HEK293 (cell line): ENCODE measurements at regions not wholly inside any gene's neighbourhood (a gene's known extent, or its start where the extent isn't known, plus 50 kb on each side); places are given as distances from the start of the nearest gene placed in this dataset.

Experiments
- CTCF ChIA-PET: fragments of 350-600 bp; formaldehyde crosslinking; extraction: SDS; loops from one replicate; lab custom pipeline; 2021; ENCODE audit warnings: antibody characterized with exemption; lab: Yijun Ruan, JAX
- POLR2A ChIA-PET: fragments of 300-600 bp; formaldehyde crosslinking; extraction: SDS; loops from one replicate; lab custom pipeline; 2020; ENCODE audit warnings: antibody characterized with exemption, inconsistent platforms; lab: Yijun Ruan, JAX
- H3K27ac ChIP-seq: fragments of 200-500 bp; sonication (Bioruptor generic); 2 replicates; pipeline ENCODE4 v1.5.1; 2014; ENCODE audit warnings: low read depth, low read length, control low read depth, inconsistent platforms; ENCODE audit errors: extremely low read depth
- H3K36me3 ChIP-seq, 2 experiments: fragments of 200-500 bp in 1 of 2; sonication (Bioruptor generic) in 1 of 2; 1 replicate in 1 of 2; 2 replicates in 1 of 2; pipeline ENCODE4 v1.5.1; 2014 to 2017; ENCODE audit warnings: inconsistent platforms in 2 of 2, low read length in 2 of 2; ENCODE audit not compliant: control insufficient read depth in 2 of 2, insufficient read depth in 1 of 2
- H3K4me1 ChIP-seq: fragments of 200-500 bp; sonication (Bioruptor generic); 2 replicates; pipeline ENCODE4 v1.5.1; 2014; ENCODE audit warnings: mild to moderate bottlenecking, low read length, inconsistent platforms; ENCODE audit not compliant: control insufficient read depth, insufficient read depth
- H3K4me3 ChIP-seq: 2 replicates; pipeline ENCODE4 v1.5.1; 2011; ENCODE audit warnings: low read depth, mild to moderate bottlenecking, control low read depth, low read length, moderate library complexity
- H3K9me3 ChIP-seq: fragments of 200-500 bp; sonication (Bioruptor generic); 2 replicates; pipeline ENCODE4 v1.5.1; 2014; ENCODE audit warnings: low read depth, low read length, inconsistent platforms; ENCODE audit not compliant: control insufficient read depth, insufficient read depth
- BCL11B ChIP-seq: fragments of 450-650 bp; formaldehyde crosslinking; IDR thresholded peaks from 2 replicates; pipeline ENCODE4 v1.5.1; 2016; ENCODE audit warnings: low read depth, missing biosample characterization, missing genetic modification characterization
- BCL6B ChIP-seq: fragments of 450-650 bp; formaldehyde crosslinking; IDR thresholded peaks from 2 replicates; pipeline ENCODE4 v1.5.1; 2017; ENCODE audit warnings: missing biosample characterization, missing genetic modification characterization
- EGR2 ChIP-seq: fragments of 450-650 bp; formaldehyde crosslinking; IDR thresholded peaks from 2 replicates; pipeline ENCODE4 v1.5.1; 2016; ENCODE audit warnings: low read depth, missing biosample characterization, missing genetic modification characterization
- GLI4 ChIP-seq: fragments of 450-650 bp; formaldehyde crosslinking; IDR thresholded peaks from 2 replicates; pipeline ENCODE4 v1.5.1; 2016; ENCODE audit warnings: missing biosample characterization, missing genetic modification characterization
- IKZF3 ChIP-seq: fragments of 450-650 bp; IDR thresholded peaks from 2 replicates; pipeline ENCODE4 v1.5.0; 2018; ENCODE audit warnings: missing biosample characterization, mild to moderate bottlenecking, missing genetic modification characterization, moderate library complexity
- KLF16 ChIP-seq: fragments of 450-650 bp; formaldehyde crosslinking; IDR thresholded peaks from 2 replicates; pipeline ENCODE4 v1.5.1; 2017; ENCODE audit warnings: missing biosample characterization, missing genetic modification characterization
- OVOL3 ChIP-seq: fragments of 450-650 bp; formaldehyde crosslinking; IDR thresholded peaks from 2 replicates; pipeline ENCODE4 v1.5.1; 2016; ENCODE audit warnings: missing biosample characterization, missing genetic modification characterization
- SETDB1 ChIP-seq: IDR thresholded peaks from one replicate; pipeline ENCODE4 v1.6.1; 2017; ENCODE audit warnings: mild to moderate bottlenecking, low read length, moderate library complexity, mixed read lengths; ENCODE audit not compliant: insufficient read length
- TCF7L2 ChIP-seq: IDR thresholded peaks from 2 replicates; pipeline ENCODE4 v1.6.1; 2011; ENCODE audit warnings: low read depth, mild to moderate bottlenecking, inconsistent platforms, low read length, moderate library complexity, borderline replicate concordance
- TSHZ1 ChIP-seq: fragments of 450-650 bp; formaldehyde crosslinking; IDR thresholded peaks from 2 replicates; pipeline ENCODE4 v1.5.1; 2016; ENCODE audit warnings: missing biosample characterization, missing genetic modification characterization, borderline replicate concordance
- YY2 ChIP-seq: fragments of 450-650 bp; formaldehyde crosslinking; IDR thresholded peaks from 2 replicates; pipeline ENCODE4 v1.5.1; 2016; ENCODE audit warnings: missing biosample characterization, missing genetic modification characterization
- ZBTB20 ChIP-seq: fragments of 450-650 bp; formaldehyde crosslinking; IDR thresholded peaks from 2 replicates; pipeline ENCODE4 v1.5.1; 2016; ENCODE audit warnings: missing biosample characterization, missing genetic modification characterization
- ZBTB48 ChIP-seq: fragments of 450-650 bp; formaldehyde crosslinking; IDR thresholded peaks from 2 replicates; pipeline ENCODE4 v1.5.1; 2016; ENCODE audit warnings: missing biosample characterization, missing genetic modification characterization
- ZNF132 ChIP-seq: fragments of 450-650 bp; formaldehyde crosslinking; IDR thresholded peaks from 2 replicates; pipeline ENCODE4 v1.5.1; 2017; ENCODE audit warnings: missing biosample characterization, missing genetic modification characterization, borderline replicate concordance
- ZNF19 ChIP-seq: fragments of 450-650 bp; formaldehyde crosslinking; IDR thresholded peaks from 2 replicates; pipeline ENCODE4; 2016; ENCODE audit warnings: missing biosample characterization, missing genetic modification characterization, low read depth
- ZNF274 ChIP-seq, 2 experiments: fragments of 200-500 bp in 1 of 2; fragments of 450-650 bp in 1 of 2; sonication (Bioruptor generic) in 1 of 2; formaldehyde crosslinking in 1 of 2; IDR thresholded peaks; 2 replicates each; pipeline versions ENCODE4 v1.5.1 to v1.6.1; 2014 to 2016; ENCODE audit warnings: borderline replicate concordance in 1 of 2, inconsistent platforms in 1 of 2, low read length in 1 of 2, missing biosample characterization in 1 of 2, missing genetic modification characterization in 1 of 2
- ZNF311 ChIP-seq: fragments of 450-650 bp; formaldehyde crosslinking; IDR thresholded peaks from 2 replicates; pipeline ENCODE4 v1.5.1; 2017; ENCODE audit warnings: missing biosample characterization, missing genetic modification characterization, borderline replicate concordance
- ZNF391 ChIP-seq: fragments of 450-650 bp; formaldehyde crosslinking; IDR thresholded peaks from 2 replicates; pipeline ENCODE4 v1.5.1; 2016; ENCODE audit warnings: low read depth, missing biosample characterization, missing genetic modification characterization, borderline replicate concordance
- ZNF404 ChIP-seq: fragments of 450-650 bp; formaldehyde crosslinking; IDR thresholded peaks from 2 replicates; pipeline ENCODE4 v1.5.1; 2017; ENCODE audit warnings: missing biosample characterization, missing genetic modification characterization
- ZNF544 ChIP-seq: fragments of 450-650 bp; formaldehyde crosslinking; IDR thresholded peaks from 2 replicates; pipeline ENCODE4 v1.5.0; 2017; ENCODE audit warnings: missing biosample characterization, missing genetic modification characterization
- ZNF610 ChIP-seq: fragments of 450-650 bp; formaldehyde crosslinking; IDR thresholded peaks from 2 replicates; pipeline ENCODE4 v1.5.1; 2016; ENCODE audit warnings: missing biosample characterization, missing genetic modification characterization, borderline replicate concordance
- ZNF621 ChIP-seq: fragments of 450-650 bp; formaldehyde crosslinking; IDR thresholded peaks from 2 replicates; pipeline ENCODE4 v1.5.1; 2017; ENCODE audit warnings: missing biosample characterization, missing genetic modification characterization
- ZNF654 ChIP-seq: fragments of 450-650 bp; formaldehyde crosslinking; IDR thresholded peaks from 2 replicates; pipeline ENCODE4 v1.5.1; 2016; ENCODE audit warnings: low read depth, missing biosample characterization, missing genetic modification characterization
- ZNF707 ChIP-seq: fragments of 450-650 bp; formaldehyde crosslinking; IDR thresholded peaks from 2 replicates; pipeline ENCODE4 v1.5.1; 2016; ENCODE audit warnings: missing biosample characterization, missing genetic modification characterization
- ZSCAN18 ChIP-seq: fragments of 450-650 bp; formaldehyde crosslinking; IDR thresholded peaks from 2 replicates; pipeline ENCODE4 v1.5.1; 2016; ENCODE audit warnings: missing biosample characterization, missing genetic modification characterization
- ZSCAN23 ChIP-seq: fragments of 450-650 bp; formaldehyde crosslinking; IDR thresholded peaks from 2 replicates; pipeline ENCODE4 v1.5.1; 2016; ENCODE audit warnings: missing biosample characterization, missing genetic modification characterization
- ZSCAN30 ChIP-seq: fragments of 450-650 bp; IDR thresholded peaks from 2 replicates; pipeline ENCODE4 v1.5.1; 2018; ENCODE audit warnings: missing biosample characterization, mild to moderate bottlenecking, missing genetic modification characterization, moderate library complexity
- ZSCAN4 ChIP-seq: fragments of 450-650 bp; formaldehyde crosslinking; IDR thresholded peaks from 2 replicates; pipeline ENCODE4 v1.5.1; 2017; ENCODE audit warnings: missing biosample characterization, missing genetic modification characterization

- TF ChIP-seq ZSCAN18 (tag by site-specific recombination), result no peak
- no peak for TF ChIP-seq BCL11B
- no peak for TF ChIP-seq ZNF391 (tag by site-specific recombination)
- no peak for TF ChIP-seq YY2 (tag by site-specific recombination)
- no peak for TF ChIP-seq ZBTB20 (tag by site-specific recombination)
- no peak for TF ChIP-seq ZNF707 (tag by site-specific recombination)
- TF ChIP-seq ZNF132, result no peak
- TF ChIP-seq ZNF404 (tag by site-specific recombination), result no peak
- no peak for TF ChIP-seq ZSCAN30
- no peak for TF ChIP-seq SETDB1
- TF ChIP-seq KLF16 (tag by site-specific recombination), result no peak
- TF ChIP-seq ZNF19 (tag by site-specific recombination), result no peak
- TF ChIP-seq GLI4 (tag by site-specific recombination), result no peak
- no peak for TF ChIP-seq ZNF311 (tag by site-specific recombination)
- no peak for TF ChIP-seq ZSCAN4 (tag by site-specific recombination)
- no peak for TF ChIP-seq ZSCAN23
- TF ChIP-seq IKZF3, result no peak
- no peak for TF ChIP-seq ZNF544 (tag by site-specific recombination)
- no peak for TF ChIP-seq ZNF621 (tag by site-specific recombination)
- no peak for TF ChIP-seq ZBTB48
- TF ChIP-seq, all 188 proteins: peak for 0
- POLR2A ChIA-PET, result no interaction called here
- CTCF ChIA-PET, result no interaction called here
Measured at GRCh38 chr1:181989261-181989920, 72.1 kb downstream of the ZNF648 start.

GRCh38 chr1:181987996-181988395, 73.5 kb downstream of the ZNF648 start:
- Histone ChIP-seq H3K4me1 (no peaks in the 10 kb centered on the region), H3K4me3 (no peak overlapping the region), H3K27ac (no peak overlapping the region), H3K36me3 (no peaks in the 10 kb centered on the region), H3K9me3 (no peaks in the 10 kb centered on the region)
- POLR2A ChIA-PET, result no interaction called here
- CTCF ChIA-PET, result interaction anchor here (0.6 to 0.9 kb wide), 2 partner anchors 17 to 152 kb away, joined by 3 to 4 read pairs; no protein-coding TSS in a partner anchor
- TF ChIP-seq TSHZ1, result no peak
- no peak for TF ChIP-seq ZNF654
- TF ChIP-seq BCL6B (tag by site-specific recombination), result no peak
- TF ChIP-seq OVOL3 (tag by site-specific recombination), result no peak
- no peak for TF ChIP-seq ZNF274 (IDR thresholded peaks at IDR 0.05; ENCODE audit: low read length)
- TF ChIP-seq ZNF274 (tag by site-specific recombination; IDR thresholded peaks at IDR 0.05; ENCODE audit: borderline replicate concordance), result no peak
- no peak for TF ChIP-seq BCL11B
- TF ChIP-seq TCF7L2, result no peak
- TF ChIP-seq EGR2 (tag by site-specific recombination), result no peak
- TF ChIP-seq ZNF610 (tag by site-specific recombination), result no peak

More at GRCh38 chr1:181989261-181989920, 72.1 kb downstream of the ZNF648 start:
- Histone ChIP-seq H3K4me3 (no peak overlapping the region), H3K27ac (no peak overlapping the region), H3K36me3 (no peaks in the 10 kb centered on the region), H3K9me3 (no peaks in the 10 kb centered on the region), H3K4me1 (no peaks in the 10 kb centered on the region)
